ENCODE measurements at regions not wholly inside any gene's neighbourhood (a gene's known extent, or its start where the extent isn't known, plus 50 kb on each side); places are given as distances from the start of the nearest gene placed in this dataset.

DNA sequence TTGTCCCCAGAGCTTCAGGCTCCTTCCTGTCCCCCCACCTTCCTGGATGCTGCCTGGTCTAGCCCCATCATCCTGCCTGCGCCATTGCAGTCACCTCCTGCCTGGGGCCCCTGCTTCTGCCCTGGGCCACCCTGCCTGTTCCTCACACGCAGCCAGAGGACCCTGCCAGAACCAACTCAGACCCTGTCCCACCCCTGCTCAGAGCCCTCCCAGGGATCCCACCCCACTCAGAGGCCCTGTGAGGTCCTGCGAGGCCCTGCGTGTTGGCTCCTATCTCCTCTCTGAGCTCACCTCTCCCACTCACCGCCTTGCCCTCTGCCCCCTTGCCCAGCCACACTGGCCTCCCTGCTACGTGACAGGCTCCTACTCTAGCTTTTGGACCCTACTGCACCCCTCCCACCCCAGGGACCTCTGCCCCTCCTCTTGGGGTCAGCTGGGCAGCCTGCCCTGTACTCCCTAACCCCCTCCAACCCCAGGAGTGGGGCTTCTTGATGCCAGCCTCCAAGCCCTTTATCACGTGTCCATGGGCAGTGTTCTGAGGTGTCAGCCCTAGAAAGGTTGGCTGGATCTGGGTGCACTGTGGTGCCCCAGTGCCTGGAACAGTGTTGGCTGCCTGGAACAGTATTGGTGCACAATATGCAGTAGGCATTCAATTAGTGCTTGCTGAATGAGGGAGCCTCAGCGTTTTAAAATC is 68.3 kb downstream of the CEBPB start:
- no peak for DNase-seq

DNA sequence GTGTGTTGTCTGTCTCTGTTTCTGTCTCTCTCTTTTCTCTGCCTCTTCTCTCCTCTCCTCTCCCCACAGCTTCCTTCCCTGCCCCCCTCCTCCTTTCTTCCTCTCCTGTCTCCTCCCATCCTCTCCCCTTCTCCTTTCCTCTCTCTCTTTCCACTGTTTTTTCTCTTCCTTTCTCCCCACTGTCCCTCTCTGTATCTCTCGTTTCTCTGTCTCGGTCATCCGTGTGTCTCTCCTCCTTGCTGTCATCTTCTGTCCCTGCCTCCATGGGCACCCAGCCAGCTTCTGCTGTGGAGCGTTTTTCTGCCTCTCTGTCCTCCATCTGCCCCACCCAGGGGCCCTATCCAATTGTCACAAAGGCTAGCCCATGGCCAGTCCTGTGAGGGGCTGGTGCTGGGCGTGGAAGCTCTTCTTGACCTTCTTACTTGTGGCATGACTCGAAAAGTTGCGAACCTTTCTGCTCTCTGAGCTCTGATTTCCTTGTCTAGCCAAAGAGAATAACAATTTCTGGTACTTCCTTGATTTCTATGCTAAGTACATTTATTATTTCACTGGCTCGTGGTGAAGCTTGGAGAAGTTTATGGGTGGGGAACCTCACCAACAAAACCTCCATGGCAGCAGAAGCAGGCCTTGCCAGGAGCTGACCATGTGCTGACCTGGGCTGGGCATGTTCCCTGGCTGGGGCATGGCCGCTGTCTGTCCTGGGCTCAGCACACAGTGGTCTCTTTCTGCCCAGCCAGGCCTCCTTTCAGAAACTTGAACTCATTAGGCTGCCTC is 69.3 kb downstream of the CEBPB start:
- no peak for DNase-seq

DNA sequence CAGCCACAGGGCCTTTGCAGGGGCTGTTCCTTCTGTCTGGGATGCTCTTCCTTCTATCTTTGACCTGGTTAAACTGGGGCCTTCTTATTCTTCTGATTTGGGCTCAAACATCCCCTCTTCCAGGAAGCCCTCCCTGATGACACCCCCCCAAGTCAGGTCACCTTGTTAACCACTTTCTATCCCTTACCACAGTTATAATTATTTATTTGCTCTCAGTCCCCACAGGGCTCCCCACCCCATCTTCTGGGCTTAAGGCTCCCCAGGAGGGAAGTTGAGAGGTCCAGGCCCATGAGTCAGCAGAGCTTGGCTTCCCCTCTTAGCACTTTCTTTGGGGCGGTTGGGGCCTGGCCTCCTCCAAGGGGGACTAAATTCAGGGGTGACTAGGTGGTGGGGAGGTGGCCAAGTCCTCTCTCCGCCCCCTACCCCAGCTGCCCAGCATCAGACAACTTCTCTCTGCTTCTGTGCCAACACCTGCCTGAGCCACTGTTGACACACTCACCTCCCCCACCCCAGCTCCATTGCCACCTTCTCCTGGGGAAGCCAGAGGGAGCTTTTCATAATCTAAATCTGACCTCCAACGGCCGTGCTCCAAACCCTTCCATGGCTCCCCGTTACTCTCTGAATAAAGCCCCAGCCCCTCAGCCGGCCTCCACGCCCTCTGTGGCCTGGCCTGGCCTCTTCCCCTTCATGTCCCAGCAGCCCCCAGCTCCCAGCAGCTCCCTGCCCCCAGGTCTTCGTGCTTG is 70.0 kb downstream of the CEBPB start:
- no peak for DNase-seq

DNA sequence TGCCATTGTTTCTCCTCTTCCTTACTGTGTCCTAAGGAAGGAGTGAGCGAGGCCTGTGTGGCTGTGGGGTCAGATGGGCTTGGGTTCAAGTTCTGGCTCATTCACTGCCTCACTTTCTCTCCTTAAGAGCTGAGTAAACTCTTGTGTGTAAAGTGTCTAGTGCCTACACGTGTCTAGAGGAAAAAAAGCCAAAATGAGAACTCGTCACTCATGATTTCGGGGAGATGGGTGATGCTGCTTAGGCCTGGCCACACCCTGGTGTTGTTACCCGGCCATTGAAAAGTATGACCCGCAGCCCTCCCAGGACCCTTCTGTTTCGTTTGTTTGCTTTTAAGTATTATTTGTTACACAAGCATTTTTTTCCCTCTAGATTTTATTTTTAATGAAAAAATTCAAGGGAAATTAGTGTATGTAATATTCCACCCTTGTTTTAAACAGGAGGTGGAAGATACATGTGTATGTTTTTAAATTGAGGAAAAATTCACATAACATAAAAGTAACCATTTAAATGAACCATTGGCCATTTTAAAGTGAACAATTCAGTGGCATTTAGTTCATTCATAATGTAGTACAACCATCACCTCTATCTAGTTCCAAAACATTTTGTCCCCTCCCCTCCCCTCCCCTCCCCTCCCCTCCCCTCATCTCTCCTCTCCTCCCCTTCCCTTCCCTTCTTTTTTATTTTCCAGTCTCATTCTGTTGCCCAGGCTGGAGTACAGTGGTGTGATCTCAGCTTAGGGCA is 71.0 kb downstream of the CEBPB start:
- no peak for DNase-seq

DNA sequence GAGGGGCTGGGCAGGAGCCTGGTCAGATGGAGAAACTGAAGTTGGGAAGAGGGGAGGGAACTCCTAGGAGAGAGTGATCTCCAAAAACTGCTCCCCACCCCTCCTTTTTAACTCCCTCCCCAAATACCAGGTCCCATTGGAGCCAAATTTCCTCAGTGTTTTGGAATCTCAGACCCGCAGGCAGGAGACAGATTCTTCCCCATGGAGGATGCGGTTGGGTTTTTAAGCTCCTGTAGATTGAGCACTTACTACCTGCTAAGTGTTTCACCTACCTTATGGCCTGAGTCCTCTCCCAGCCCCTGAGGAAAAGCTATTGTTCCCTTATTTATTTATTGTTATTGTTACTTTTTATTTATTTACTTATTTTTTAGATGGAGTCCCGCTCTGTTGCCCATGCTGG is 73.2 kb downstream of the CEBPB start:
- DNase-seq: no peak

DNA sequence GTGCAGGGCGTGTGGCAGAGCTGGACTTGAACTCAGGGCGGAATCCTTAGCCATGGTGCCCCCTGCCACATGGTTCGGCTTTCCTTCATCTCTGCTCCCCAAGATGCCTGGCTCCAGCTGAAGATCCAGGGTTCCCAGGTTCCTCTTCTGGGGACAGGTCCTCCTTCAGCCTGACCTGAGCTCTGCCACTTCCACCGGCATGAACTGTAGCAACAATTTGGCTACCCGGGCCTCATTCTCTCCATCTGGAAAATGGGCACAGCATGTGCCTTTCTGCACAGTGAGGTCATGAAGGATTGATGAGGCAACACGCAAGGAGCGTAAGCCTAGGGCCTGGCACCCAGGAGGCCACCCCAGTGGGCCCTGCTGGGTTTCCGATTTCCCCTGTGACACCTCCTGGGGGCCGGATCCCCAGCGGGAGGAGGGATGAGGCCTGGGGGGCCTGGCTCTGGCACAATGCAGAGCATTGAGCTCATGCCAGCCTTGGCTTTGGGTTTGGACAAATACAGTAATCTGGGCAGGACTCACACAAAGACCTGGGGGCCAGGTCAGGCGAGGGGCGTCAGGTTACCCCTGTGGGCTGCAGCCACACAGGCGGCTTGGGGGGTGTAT is 74.0 kb downstream of the CEBPB start:
- no peak for DNase-seq

DNA sequence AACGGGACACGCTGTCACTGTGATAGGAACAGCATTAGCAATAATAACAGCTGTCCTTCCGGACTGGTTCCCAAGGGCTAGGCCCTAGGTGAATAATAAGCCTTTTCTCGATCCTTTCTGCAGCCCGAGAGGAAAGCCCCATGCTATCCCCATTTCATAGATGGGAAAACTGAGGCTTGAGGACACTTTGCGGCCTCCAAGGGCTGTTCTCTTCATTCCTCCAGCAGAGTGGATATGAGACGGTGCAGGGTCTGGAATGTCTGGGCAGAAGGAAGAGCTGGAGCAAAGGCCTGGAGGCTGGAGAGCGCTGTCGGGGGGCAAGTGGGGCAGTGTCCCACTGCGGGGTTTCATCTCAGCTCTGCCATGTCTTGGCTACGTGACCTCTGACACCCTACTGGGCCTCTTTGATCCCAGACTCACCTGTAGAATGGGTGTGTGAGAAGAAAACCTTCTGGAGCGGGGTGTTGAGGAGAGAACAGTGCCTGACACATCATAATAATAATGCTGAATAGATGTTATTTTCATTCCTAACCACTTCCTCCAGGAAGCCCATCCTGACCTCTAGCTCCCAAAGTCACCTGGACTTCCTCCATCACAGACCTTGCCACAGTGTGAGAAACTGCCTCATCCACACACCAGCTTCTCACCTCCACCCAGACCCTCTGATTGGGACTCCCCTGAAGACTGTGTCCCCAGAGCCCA is 74.8 kb downstream of the CEBPB start:
- no peak for DNase-seq

DNA sequence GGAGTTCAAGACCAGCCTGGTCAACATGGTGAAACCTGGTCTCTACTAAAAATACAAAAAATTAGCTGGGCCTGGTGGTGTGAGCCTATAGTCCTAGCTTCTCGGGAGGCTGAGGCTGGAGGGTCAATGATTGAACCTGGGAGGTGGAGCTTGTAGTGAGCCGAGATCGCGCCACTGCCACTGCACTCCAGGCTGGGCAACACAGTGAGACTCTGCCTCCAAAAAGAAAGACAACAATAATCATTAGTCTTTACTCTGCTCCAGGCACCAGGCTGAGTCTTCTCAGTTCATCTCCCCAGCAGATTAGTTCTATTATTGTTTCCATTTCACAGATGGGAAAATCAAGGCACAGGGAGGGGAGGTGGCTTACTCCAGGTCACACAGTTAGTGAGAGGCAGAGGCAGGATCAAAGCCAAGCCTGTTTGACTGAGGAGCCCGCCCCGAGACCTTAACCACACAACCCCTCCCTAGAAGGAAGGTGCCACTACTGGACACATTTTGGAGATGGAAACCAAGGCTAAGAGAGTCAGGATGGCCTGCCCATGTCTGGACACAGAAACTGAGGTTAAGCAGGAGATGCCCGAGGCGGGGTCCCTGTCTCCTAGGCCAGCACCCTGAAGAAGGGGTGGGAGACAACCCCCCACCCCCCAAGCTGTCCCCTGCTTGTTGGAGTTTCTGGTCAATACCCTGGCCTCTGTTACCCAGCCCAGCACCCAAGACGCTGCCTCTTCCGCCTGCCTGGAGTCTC is 75.8 kb downstream of the CEBPB start:
- no peak for DNase-seq

DNA sequence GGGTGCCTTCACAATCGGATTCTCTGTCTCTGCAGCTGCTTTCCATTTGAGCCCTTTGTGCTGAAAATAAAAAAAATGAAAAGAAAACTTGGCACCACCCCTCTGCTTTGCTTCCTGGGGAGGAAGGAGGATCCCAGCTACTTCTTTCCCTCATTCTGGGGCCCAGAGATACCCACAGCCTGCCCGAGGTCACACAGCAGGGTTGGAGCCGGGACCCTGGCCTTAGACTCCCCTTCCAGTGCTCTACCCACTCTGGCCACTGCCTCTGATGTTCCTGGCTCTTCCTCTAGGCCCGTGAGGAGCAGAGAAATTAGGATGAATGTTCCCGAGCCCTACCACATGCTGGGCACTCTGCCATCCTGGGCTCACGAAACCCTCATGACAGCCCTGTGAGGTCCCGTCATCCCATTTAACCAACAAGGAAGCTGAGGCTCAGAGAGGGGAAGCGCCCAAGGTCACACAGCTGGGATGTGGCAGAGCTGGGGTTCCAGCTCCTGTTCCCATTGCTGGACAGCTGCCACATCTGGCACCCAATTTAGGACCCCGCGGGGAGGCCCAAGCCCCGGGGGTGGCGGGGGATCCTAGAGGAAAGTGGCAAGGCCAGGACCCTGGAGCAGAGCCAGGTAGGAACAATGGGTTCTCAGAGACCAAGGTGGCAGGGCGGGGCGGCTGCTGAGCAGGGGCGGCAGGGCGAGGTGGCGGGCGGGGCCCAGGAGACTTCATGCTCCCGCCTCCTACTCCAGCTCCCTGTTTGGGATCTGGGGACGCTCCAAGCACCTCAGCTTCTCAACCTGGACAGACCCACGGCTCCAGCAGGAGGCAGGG is 76.6 kb downstream of the CEBPB start:
- no peak for DNase-seq

DNA sequence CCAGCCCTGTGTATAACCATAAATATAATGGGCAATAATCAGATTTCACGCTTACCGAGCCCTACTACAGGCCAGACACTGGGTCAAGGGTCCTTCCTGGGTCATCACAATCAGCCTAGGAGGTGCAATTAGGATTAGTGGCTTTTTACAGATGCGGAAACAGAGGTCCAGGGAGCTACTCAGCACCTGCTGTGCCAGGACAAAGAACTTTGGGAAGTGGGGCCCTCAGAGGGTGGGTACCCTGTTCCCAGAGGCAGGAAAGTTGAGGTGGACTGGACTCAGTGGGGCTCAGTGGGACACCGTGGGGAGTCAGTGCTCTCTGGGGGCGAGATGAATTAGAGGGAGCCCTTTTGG is 77.2 kb downstream of the CEBPB start:
- no peak for DNase-seq

DNA sequence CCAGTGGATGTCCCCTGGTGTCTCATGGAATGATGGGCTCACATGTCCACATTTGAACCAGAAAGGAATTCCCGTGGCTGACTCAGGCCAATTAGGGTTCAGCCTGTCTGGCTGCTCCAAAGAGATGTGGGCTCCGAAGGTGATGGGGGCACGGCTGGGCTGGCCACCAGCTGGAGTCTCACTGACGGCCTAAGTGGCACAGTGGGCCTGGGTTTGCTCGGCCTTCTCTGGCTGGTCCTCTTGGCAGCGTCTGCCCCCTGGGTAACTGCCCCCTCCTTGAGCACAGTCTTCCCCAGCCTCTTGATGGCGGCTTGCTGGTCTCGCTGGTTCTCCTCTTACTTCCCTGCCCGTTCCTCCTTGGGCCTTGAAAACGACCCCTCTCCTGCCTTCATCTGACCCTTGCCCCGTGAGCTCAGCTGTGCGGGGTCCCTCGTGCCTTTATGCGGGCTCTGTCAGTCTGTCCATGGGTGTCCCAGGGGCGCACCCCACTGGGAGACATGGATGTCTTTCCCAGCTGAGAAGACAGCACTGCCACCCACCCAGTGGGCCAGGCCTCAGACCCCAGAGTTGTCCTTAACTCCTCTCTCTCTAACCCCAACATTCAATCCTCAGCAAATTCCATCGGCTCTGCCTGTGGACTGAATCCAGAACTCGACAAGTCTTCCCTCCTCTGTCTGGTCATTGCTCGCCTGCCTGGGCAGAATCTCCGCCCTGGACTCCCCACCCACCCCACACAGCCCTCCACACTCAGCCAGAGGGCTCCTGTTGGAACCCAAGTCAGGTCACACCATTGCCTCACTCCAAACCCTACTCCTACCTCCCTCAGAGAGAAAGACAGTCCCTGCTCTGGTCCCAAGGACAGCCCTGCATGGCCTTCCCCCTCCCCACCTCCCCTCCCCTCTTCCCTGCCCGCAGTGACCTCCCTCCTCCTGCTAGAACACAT is 78.7 kb downstream of the CEBPB start:
- no peak for DNase-seq

DNA sequence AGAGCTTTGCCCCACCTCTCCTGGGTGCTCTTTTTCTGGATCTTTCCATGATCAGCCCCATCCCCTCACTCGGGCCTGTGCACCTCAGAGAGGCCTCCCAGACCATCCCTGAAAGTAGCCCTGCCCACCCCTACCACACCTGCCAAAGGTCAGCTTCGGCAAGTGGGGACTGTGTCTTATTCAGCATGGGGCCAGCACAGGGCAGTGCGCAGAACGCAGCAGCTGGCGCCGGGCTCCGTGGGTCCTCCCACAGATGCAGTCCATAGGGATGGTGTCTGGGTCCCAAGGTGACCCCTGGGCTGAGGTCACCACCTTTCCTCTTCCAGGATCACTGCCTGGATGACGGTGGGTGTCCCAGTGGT is 79.4 kb downstream of the CEBPB start:
- no peak for DNase-seq

DNA sequence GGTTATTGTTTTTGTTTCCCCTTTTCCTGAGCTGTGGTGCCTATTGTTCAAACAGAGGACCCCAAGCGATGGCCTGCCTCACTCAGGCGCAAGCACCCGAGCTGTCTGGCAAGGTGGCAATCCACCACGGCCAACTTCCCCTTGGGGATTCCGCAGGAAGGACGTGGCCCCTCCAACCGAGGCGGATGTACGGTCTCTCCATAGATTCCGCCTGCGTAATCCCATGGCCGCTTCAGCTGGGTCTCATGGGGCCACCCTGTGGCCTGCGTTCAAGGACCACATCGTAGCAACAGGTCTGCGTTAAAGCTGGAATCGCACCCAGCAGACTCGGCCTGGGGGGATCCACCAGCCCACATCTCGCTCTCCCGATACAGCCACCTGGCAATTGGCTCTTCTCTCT is 79.9 kb downstream of the CEBPB start:
- no peak for DNase-seq

DNA sequence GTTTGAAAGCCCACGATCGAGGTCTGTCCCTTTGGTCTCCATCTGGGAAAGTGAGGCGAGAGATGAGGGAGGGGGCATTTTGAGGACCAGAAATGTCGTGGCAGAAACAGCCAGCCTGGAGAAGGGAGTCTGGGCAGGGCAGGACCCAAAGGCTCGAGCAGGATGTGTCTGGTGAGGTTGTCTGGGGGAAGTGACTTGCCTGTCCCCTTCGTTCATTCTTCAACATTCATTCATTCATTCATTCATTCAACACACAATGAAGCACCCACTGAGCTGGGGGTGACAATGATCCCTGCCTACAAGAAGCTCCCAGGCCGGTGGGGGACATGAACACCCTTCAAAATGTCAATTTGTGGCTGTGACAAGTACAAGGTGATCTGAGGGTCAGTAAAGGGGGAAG is 80.5 kb downstream of the CEBPB start:
- DNase-seq: no peak

DNA sequence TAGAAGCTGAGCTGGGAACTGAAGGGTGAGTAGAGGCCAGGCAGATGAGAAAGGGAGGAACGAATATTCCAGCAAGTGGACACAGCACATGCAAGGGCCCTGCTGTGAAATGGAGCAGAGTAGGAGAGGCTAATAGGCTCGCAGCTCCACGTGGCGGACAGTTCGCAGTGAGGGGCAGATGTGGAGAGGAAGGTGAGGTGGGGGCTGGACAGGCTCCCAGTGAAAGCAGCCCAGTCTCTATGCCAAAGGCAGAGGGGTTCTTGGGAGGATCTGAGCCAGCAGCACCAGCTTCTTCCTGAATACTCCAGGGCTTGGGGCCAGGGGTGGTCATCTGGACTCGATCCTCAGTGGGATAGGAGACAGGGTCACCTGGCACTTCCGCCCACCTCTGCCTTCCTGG is 81.0 kb downstream of the CEBPB start:
- no peak for DNase-seq

DNA sequence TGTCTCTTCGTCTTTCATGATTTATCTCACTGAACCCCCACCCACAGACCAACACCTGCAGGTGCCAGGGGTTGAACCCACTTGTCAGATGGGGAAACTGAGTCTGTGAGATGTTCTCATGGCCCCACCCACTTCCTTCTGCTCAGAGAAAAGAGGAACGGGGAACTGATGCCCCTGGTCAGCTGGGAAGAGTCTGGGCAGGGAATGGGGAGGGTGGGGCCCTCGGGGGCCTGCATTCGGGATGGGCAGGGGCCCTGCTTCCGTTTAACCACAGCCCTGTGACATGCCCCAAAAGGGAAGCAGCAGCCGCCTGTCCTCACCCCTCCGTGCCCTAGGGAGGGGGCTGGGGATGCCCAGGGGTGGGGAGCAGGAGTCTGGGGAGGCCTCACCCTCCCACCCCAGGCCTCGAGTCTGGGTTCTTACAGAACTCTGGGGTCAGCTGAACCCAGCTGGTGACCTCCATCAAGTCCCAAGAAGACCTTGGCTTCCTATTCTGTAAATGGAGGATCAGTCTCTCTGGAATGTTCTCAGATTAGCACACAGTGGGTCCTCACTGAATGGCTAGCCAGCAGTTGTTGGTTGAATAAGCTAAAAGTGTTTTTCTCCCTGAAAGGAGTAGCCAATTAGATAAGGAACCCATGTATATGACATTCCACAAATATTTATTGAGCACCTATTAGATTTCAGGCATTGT is 81.5 kb downstream of the CEBPB start:
- DNase-seq: no peak

DNA sequence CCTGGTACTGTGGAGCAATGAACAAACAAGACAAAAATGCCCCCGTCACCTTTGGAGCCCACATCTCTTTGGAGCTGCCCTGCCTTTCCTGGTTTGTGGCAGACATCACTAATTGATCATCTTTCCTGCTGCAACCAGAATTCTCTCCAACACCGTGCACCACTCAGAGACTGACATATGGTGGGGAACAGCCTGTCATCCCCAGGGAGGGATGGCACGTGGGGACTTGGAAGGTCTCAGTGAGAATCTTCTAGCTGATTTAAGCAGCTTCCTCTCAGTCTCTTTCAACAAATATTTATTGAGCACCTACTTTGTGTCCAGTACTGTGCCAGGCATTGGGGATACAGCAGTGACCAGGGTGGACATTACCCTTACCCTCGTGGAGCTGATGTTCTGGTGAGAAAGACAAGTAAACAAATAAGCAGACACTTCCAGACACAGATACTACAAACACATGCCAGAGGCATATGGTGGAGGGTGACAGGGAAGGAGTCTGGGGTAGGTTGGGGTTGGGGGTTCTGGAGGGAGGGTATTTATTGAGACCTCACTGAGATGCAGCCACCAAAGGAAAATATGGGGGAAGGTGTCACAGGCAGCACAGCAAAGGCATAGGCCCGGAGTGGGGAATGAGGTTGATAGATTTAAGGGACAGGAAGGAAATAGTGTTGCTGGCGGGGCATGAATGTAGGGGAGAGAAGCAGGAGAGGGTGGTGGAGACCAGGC is 82.3 kb downstream of the CEBPB start:
- DNase-seq: peak; percentile 31
